ENCODE measurements at regions not wholly inside any gene's neighbourhood (a gene's known extent, or its start where the extent isn't known, plus 50 kb on each side); places are given as distances from the start of the nearest gene placed in this dataset.

- TF ChIP-seq CTCF (IDR thresholded peaks at IDR 0.05) (no peak), EP300 (IDR thresholded peaks at IDR 0.05) (no peak), POLR2A (IDR thresholded peaks at IDR 0.05) (no peak), POLR2AphosphoS5 (IDR thresholded peaks at IDR 0.05) (no peak)
Observed at GRCh38 chr10:4011136-4011812, 226.3 kb upstream of the KLF6 start.

All from sigmoid colon (tissue), 4 donors.